Spleen (tissue), 11 donors: ENCODE measurements at regions not wholly inside any gene's neighbourhood (a gene's known extent, or its start where the extent isn't known, plus 50 kb on each side); places are given as distances from the start of the nearest gene placed in this dataset.

Source experiments
- DNase-seq: peaks from one replicate; pipeline ENCODE4 v3.0.0-alpha.2; 2020
- H3K27ac ChIP-seq, 8 donors: fragments of 200-600 bp; sonication (generic) in 7 of 8; 1 replicate in 4 of 8; 2 replicates in 4 of 8; pipeline versions ENCODE4 v1.5.0 to v1.8.0; 2016 to 2021; ENCODE audit warnings: inconsistent platforms in 4 of 8, mild to moderate bottlenecking in 4 of 8, moderate library complexity in 1 of 8
- H3K27me3 ChIP-seq, 7 donors: fragments of 200-600 bp; sonication (generic) in 6 of 7; replicated peaks in 1 of 7; 1 replicate in 4 of 7; 2 replicates in 3 of 7; pipeline versions ENCODE4 v1.5.0 to v1.8.0; 2016 to 2021; ENCODE audit warnings: inconsistent platforms in 3 of 7, mild to moderate bottlenecking in 1 of 7
- H3K36me3 ChIP-seq, 6 donors: fragments of 200-600 bp; sonication (generic) in 5 of 6; 1 replicate in 4 of 6; 2 replicates in 2 of 6; pipeline versions ENCODE4 v1.5.0 to v1.8.0; 2016 to 2021; ENCODE audit warnings: inconsistent platforms in 2 of 6
- H3K4me1 ChIP-seq, 6 donors: fragments of 200-600 bp; sonication (generic) in 5 of 6; 1 replicate in 3 of 6; 2 replicates in 3 of 6; pipeline versions ENCODE4 v1.5.0 to v1.8.0; 2016 to 2021; ENCODE audit warnings: inconsistent platforms in 3 of 6
- H3K4me3 ChIP-seq, 8 donors: fragments of 200-600 bp; sonication (generic) in 7 of 8; 1 replicate in 4 of 8; 2 replicates in 4 of 8; pipeline versions ENCODE4 v1.5.0 to v1.8.0; 2016 to 2021; ENCODE audit warnings: inconsistent platforms in 4 of 8, mild to moderate bottlenecking in 4 of 8, moderate library complexity in 2 of 8
- H3K9me3 ChIP-seq, 8 donors: fragments of 200-600 bp; sonication (generic) in 7 of 8; 1 replicate in 4 of 8; 2 replicates in 4 of 8; pipeline versions ENCODE4 v1.5.0 to v1.8.0; 2016 to 2021; ENCODE audit warnings: inconsistent platforms in 4 of 8
- CTCF ChIP-seq, 11 experiments: fragments of 200-600 bp in 7 of 11; fragments of 450-650 bp in 4 of 11; sonication (generic) in 4 of 11; IDR thresholded peaks in 8 of 11; conservative IDR thresholded peaks in 3 of 11; 1 replicate in 7 of 11; 2 replicates in 4 of 11; pipeline versions ENCODE4 v1.4.0 to v1.8.0; 2016 to 2021; ENCODE audit warnings: antibody characterized with exemption in 11 of 11, inconsistent platforms in 4 of 11, mild to moderate bottlenecking in 1 of 11
- POLR2A ChIP-seq, 3 donors: fragments of 450-650 bp; IDR thresholded peaks; one replicate each; pipeline ENCODE4 v1.5.1; 2017; ENCODE audit warnings: antibody characterized with exemption in 3 of 3, mild to moderate bottlenecking in 1 of 3
- POLR2AphosphoS5 ChIP-seq, 3 donors: sonication (generic); formaldehyde crosslinking; IDR thresholded peaks; one replicate each; pipeline ENCODE4 v1.5.1; 2017; ENCODE audit warnings: antibody characterized with exemption in 3 of 3
- WGBS, 5 donors: extraction: QIAGEN DNeasy Blood & Tissue Kit in 3 of 5; methylation state at CpG; one replicate each; pipeline versions ENCODE4 v1.1.5 to v1.1.7; 2013 to 2018; 5-methylcytosine and 5-hydroxymethylcytosine counted together
- intact Hi-C: fragments of 100-400 bp; cut with DNase I; formaldehyde crosslinking; loops from one replicate; pipeline ENCODE4 v1.15.0; 2023; ENCODE audit warnings: low total_unique reads
- donor health status: healthy with polysubstance abuse.
- donor health status: DM: no; HTN: no; CAD: no; lungs with moderate emphysema.
- donor health status: DM: no; HTN: no; CAD: no.
- donor health status: Bipolar disorder and iron deficiency.
- donor health status: healthy.
- donor health status: DM: no; HTN: no; CAD: no.
- donor health status: DM: yes; HTN: yes; CAD: no.

GRCh38 chr5:63049935-63050334, 471.3 kb downstream of the LRRC70 start:
- no peak overlapping the region for H3K4me3 ChIP-seq
- no peaks in the 10 kb centered on the region for H3K36me3 ChIP-seq
- WGBS, 5 donors = 68 to 81% (median 70%) methylated on average over 1 of the region's 1 CpG
- intact Hi-C loops = no loop called here
- H3K27me3 ChIP-seq = no peaks in the 10 kb centered on the region
- H3K9me3 ChIP-seq = no peaks in the 10 kb centered on the region
- TF ChIP-seq CTCF (IDR thresholded peaks at IDR 0.05 in 8 of 11, conservative IDR thresholded peaks at IDR 0.05 in 3 of 11) (no peak), POLR2A (IDR thresholded peaks at IDR 0.05) (no peak), POLR2AphosphoS5 (IDR thresholded peaks at IDR 0.05) (no peak)
- DNase-seq = no peak
- H3K4me1 ChIP-seq = no peaks in the 10 kb centered on the region
- H3K27ac ChIP-seq = no peak overlapping the region

GRCh38 chr5:63043792-63044191, 465.2 kb downstream of the LRRC70 start:
- no peak for TF ChIP-seq CTCF (IDR thresholded peaks at IDR 0.05 in 8 of 11, conservative IDR thresholded peaks at IDR 0.05 in 3 of 11)
- no peak for TF ChIP-seq POLR2AphosphoS5 (IDR thresholded peaks at IDR 0.05)
- no peak for TF ChIP-seq POLR2A (IDR thresholded peaks at IDR 0.05)
- Histone ChIP-seq H3K27me3 (no peaks in the 10 kb centered on the region), H3K9me3 (no peaks in the 10 kb centered on the region), H3K4me1 (no peaks in the 10 kb centered on the region), H3K27ac (no peak overlapping the region), H3K4me3 (no peak overlapping the region), H3K36me3 (no peaks in the 10 kb centered on the region)
- intact Hi-C loops = no loop called here
- 32 to 51% (median 38%) methylated on average over 2 of the region's 2 CpGs for WGBS, 5 donors
- DNase-seq = no peak

GRCh38 chr5:63032343-63032742, 453.7 kb downstream of the LRRC70 start:
- Histone ChIP-seq H3K36me3 (no peaks in the 10 kb centered on the region), H3K4me3 (no peak overlapping the region), H3K4me1 (no peaks in the 10 kb centered on the region), H3K27me3 (no peaks in the 10 kb centered on the region), H3K9me3 (peaks cover 6 to 53% (median 40%) of the 10 kb centered on the region in 8 donors), H3K27ac (no peak overlapping the region)
- intact Hi-C loops = no loop called here
- WGBS, 5 donors = 81 to 89% (median 86%) methylated on average over 2 of the region's 2 CpGs; no CpG with 5 or more reads in 1 of the 5 donors
- no peak for DNase-seq
- no peak for TF ChIP-seq POLR2AphosphoS5 (IDR thresholded peaks at IDR 0.05)
- TF ChIP-seq CTCF (IDR thresholded peaks at IDR 0.05 in 8 of 11, conservative IDR thresholded peaks at IDR 0.05 in 3 of 11) = no peak
- no peak for TF ChIP-seq POLR2A (IDR thresholded peaks at IDR 0.05)

GRCh38 chr5:63029891-63030290, 451.3 kb downstream of the LRRC70 start:
- 41 to 54% (median 50%) methylated on average over 3 of the region's 3 CpGs for WGBS, 5 donors
- intact Hi-C loops = no loop called here
- no peak for DNase-seq

More at GRCh38 chr5:63029891-63030290, 451.3 kb downstream of the LRRC70 start:
- Histone ChIP-seq H3K27me3 (no peaks in the 10 kb centered on the region), H3K4me1 (no peaks in the 10 kb centered on the region), H3K4me3 (no peak overlapping the region), H3K27ac (no peak overlapping the region), H3K36me3 (no peaks in the 10 kb centered on the region), H3K9me3 (peaks cover 6 to 42% (median 37%) of the 10 kb centered on the region in 8 donors)
- TF ChIP-seq POLR2AphosphoS5 (IDR thresholded peaks at IDR 0.05) (no peak), CTCF (IDR thresholded peaks at IDR 0.05 in 8 of 11, conservative IDR thresholded peaks at IDR 0.05 in 3 of 11) (no peak), POLR2A (IDR thresholded peaks at IDR 0.05) (no peak)
